ENCODE measurements at regions not wholly inside any gene's neighbourhood (a gene's known extent, or its start where the extent isn't known, plus 50 kb on each side); places are given as distances from the start of the nearest gene placed in this dataset.

GRCh38 chr10:121187391-121187790, 336.2 kb downstream of the WDR11 start:
- TF ChIP-seq CTCF (IDR thresholded peaks at IDR 0.05): no peak
- peaks cover 2% of the 10 kb centered on the region for H3K9me3 Mint-ChIP-seq (ENCODE audit: low read depth)

GRCh38 chr10:121188005-121188404, 336.8 kb downstream of the WDR11 start:
- no peaks in the 10 kb centered on the region for H3K36me3 Mint-ChIP-seq (ENCODE audit: low read depth)
- TF ChIP-seq CTCF (IDR thresholded peaks at IDR 0.05): peak; percentile 38
- H3K4me3 Mint-ChIP-seq (ENCODE audit: unreplicated experiment): no peak overlapping the region
- peaks cover 2% of the 10 kb centered on the region for H3K27me3 Mint-ChIP-seq (ENCODE audit: low read depth)
- no peak overlapping the region for H3K27ac Mint-ChIP-seq (ENCODE audit: unreplicated experiment)
- DNase-seq (ENCODE audit: low spot score): no peak
- peaks cover 2% of the 10 kb centered on the region for H3K9me3 Mint-ChIP-seq (ENCODE audit: low read depth)
- peaks cover 6% of the 10 kb centered on the region for H3K4me1 Mint-ChIP-seq (ENCODE audit: low read depth)

More at GRCh38 chr10:121187391-121187790, 336.2 kb downstream of the WDR11 start:
- H3K27ac Mint-ChIP-seq (ENCODE audit: unreplicated experiment): no peak overlapping the region
- H3K4me3 Mint-ChIP-seq (ENCODE audit: unreplicated experiment): no peak overlapping the region
- peaks cover 6% of the 10 kb centered on the region for H3K4me1 Mint-ChIP-seq (ENCODE audit: low read depth)
- no peak for DNase-seq (ENCODE audit: low spot score)
- H3K36me3 Mint-ChIP-seq (ENCODE audit: low read depth): no peaks in the 10 kb centered on the region
- H3K27me3 Mint-ChIP-seq (ENCODE audit: low read depth): peaks cover 2% of the 10 kb centered on the region

DNA sequence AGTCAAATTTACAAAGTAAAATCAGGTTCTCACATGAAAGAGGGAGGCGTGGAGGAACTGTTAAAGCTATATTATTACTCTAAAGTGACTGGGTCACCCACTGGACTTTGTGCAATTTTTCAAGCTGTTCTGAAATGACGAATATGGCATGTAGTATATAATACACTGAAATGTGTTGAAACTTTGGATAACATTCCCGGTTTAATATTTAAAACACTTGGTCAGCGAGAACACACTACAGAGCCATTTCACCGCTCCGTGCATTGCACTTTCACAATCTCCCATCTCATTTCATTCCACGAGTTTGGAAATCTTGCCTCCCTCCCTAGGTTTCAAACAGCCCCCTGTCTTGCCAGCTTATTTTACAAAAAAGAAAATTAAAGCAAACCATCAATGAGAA, 337.9 kb downstream of the WDR11 start:
- H3K9me3 Mint-ChIP-seq (ENCODE audit: low read depth): peaks cover 2% of the 10 kb centered on the region
- TF ChIP-seq CTCF (IDR thresholded peaks at IDR 0.05): no peak
- no peak for DNase-seq (ENCODE audit: low spot score)
- peaks cover 2% of the 10 kb centered on the region for H3K27me3 Mint-ChIP-seq (ENCODE audit: low read depth)
- peaks cover 3% of the 10 kb centered on the region for H3K4me1 Mint-ChIP-seq (ENCODE audit: low read depth)
- no peak overlapping the region for H3K27ac Mint-ChIP-seq (ENCODE audit: unreplicated experiment)
- no peaks in the 10 kb centered on the region for H3K36me3 Mint-ChIP-seq (ENCODE audit: low read depth)
- H3K4me3 Mint-ChIP-seq (ENCODE audit: unreplicated experiment): no peak overlapping the region

- H3K4me3 Mint-ChIP-seq (ENCODE audit: unreplicated experiment): no peak overlapping the region
- H3K9me3 Mint-ChIP-seq (ENCODE audit: low read depth): peaks cover 2% of the 10 kb centered on the region
Measured at GRCh38 chr10:121194696-121195523, 343.7 kb downstream of the WDR11 start.

DNA sequence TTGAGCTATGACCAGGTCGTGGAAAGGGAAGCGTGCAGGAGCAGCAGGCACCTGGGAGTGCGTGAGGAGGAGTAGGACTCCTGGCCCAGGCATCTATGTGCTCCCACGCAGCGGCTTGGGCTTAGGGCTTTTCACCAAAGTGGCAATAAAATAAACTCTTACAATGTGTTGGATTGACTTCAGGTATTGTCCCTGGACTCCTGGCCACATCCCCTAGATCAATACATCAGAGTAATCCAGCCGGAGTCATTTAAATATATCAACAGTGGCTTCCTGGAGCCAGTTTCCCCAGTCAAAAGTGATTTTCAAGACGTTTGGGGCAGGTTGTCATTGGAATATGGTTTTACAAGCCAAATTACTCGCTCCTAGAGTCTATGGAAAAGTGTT, 344.4 kb downstream of the WDR11 start:
- H3K9me3 Mint-ChIP-seq (ENCODE audit: low read depth): no peaks in the 10 kb centered on the region
- no peaks in the 10 kb centered on the region for H3K4me1 Mint-ChIP-seq (ENCODE audit: low read depth)
- no peaks in the 10 kb centered on the region for H3K36me3 Mint-ChIP-seq (ENCODE audit: low read depth)
- DNase-seq (ENCODE audit: low spot score): no peak
- no peak overlapping the region for H3K4me3 Mint-ChIP-seq (ENCODE audit: unreplicated experiment)
- peaks cover 9% of the 10 kb centered on the region for H3K27me3 Mint-ChIP-seq (ENCODE audit: low read depth)
- no peak for TF ChIP-seq CTCF (IDR thresholded peaks at IDR 0.05)
- H3K27ac Mint-ChIP-seq (ENCODE audit: unreplicated experiment): no peak overlapping the region

More at GRCh38 chr10:121194696-121195523, 343.7 kb downstream of the WDR11 start:
- H3K4me1 Mint-ChIP-seq (ENCODE audit: low read depth): peaks cover 3% of the 10 kb centered on the region
- H3K27ac Mint-ChIP-seq (ENCODE audit: unreplicated experiment): no peak overlapping the region
- no peaks in the 10 kb centered on the region for H3K36me3 Mint-ChIP-seq (ENCODE audit: low read depth)
- no peak for TF ChIP-seq CTCF (IDR thresholded peaks at IDR 0.05)
- no peak for DNase-seq (ENCODE audit: low spot score)
- peaks cover 5% of the 10 kb centered on the region for H3K27me3 Mint-ChIP-seq (ENCODE audit: low read depth)

All from chondrocyte (in vitro differentiated cells).